BE2C (cell line): ENCODE measurements at regions not wholly inside any gene's neighbourhood (a gene's known extent, or its start where the extent isn't known, plus 50 kb on each side); places are given as distances from the start of the nearest gene placed in this dataset.

Experiments used
- DNase-seq: peaks from one replicate; pipeline ENCODE4 v3.0.0-alpha.2; 2020
- H3K27me3 ChIP-seq: fragments of 250-450 bp; sonication (Bioruptor Pico); 2 replicates; pipeline ENCODE4 v1.5.1; 2020; ENCODE audit warnings: mild to moderate bottlenecking
- H3K36me3 ChIP-seq: fragments of 250-450 bp; sonication (Bioruptor Pico); 2 replicates; pipeline ENCODE4 v1.5.1; 2020; ENCODE audit warnings: mild to moderate bottlenecking
- H3K4me1 ChIP-seq: fragments of 250-450 bp; sonication (Bioruptor Pico); 2 replicates; pipeline ENCODE4 v1.5.1; 2020
- H3K4me3 ChIP-seq: 2 replicates; pipeline ENCODE4 v1.5.1; 2011; ENCODE audit warnings: low read depth, low read length
- H3K9me3 ChIP-seq: fragments of 250-450 bp; sonication (Bioruptor Pico); 2 replicates; pipeline ENCODE4 v1.5.1; 2020
- TF ChIP-seq, protein P1 (sequence below): IDR thresholded peaks from 2 replicates; pipeline ENCODE4 v1.5.1; 2012; ENCODE audit warnings: mild to moderate bottlenecking, low read depth, low read length

DNA sequence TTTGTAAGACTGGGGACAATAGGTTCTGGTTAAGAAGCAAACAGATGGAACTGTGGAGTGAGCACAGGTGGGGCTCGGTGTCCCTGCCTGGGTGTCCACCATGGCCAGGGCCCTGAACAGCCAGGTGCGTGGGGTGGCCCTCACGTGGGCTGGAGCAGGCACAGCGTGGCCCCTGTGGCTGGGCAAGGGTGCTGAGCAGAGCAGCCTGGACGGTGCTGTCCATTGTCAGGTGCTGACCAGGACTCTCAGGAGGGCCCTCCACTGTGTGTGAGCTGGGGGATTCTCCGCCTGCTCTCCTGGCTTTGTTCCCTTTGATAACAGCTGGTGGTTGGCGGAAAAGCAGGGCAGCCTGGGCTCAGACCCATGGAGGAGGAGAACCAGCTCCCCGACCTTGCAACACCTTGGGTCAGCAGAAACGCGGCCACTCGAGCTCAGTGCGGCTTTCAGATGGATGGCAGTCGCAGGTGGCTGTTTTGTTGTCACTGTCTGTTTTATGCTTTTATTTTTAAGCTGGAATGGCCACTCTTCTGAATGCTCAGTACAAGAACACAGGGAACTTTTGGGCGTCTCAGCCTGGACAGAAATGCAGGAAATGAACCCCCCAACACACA is 273.9 kb upstream of the ADARB2 start:
- H3K9me3 ChIP-seq = no peaks in the 10 kb centered on the region

GRCh38 chr10:2005546-2005945 is 268.2 kb upstream of the ADARB2 start:
- no peak for DNase-seq
- H3K4me1 ChIP-seq = no peaks in the 10 kb centered on the region
- H3K27me3 ChIP-seq = no peaks in the 10 kb centered on the region
- TF ChIP-seq, protein P1, sequence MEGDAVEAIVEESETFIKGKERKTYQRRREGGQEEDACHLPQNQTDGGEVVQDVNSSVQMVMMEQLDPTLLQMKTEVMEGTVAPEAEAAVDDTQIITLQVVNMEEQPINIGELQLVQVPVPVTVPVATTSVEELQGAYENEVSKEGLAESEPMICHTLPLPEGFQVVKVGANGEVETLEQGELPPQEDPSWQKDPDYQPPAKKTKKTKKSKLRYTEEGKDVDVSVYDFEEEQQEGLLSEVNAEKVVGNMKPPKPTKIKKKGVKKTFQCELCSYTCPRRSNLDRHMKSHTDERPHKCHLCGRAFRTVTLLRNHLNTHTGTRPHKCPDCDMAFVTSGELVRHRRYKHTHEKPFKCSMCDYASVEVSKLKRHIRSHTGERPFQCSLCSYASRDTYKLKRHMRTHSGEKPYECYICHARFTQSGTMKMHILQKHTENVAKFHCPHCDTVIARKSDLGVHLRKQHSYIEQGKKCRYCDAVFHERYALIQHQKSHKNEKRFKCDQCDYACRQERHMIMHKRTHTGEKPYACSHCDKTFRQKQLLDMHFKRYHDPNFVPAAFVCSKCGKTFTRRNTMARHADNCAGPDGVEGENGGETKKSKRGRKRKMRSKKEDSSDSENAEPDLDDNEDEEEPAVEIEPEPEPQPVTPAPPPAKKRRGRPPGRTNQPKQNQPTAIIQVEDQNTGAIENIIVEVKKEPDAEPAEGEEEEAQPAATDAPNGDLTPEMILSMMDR = no peak
- no peaks in the 10 kb centered on the region for H3K9me3 ChIP-seq
- H3K36me3 ChIP-seq = no peaks in the 10 kb centered on the region
- no peak overlapping the region for H3K4me3 ChIP-seq

More for the DNA sequence above, 273.9 kb upstream of the ADARB2 start:
- H3K4me1 ChIP-seq = no peaks in the 10 kb centered on the region
- DNase-seq = no peak
- no peaks in the 10 kb centered on the region for H3K36me3 ChIP-seq
- no peaks in the 10 kb centered on the region for H3K27me3 ChIP-seq
- no peak overlapping the region for H3K4me3 ChIP-seq
- TF ChIP-seq, protein P1 = no peak

DNA sequence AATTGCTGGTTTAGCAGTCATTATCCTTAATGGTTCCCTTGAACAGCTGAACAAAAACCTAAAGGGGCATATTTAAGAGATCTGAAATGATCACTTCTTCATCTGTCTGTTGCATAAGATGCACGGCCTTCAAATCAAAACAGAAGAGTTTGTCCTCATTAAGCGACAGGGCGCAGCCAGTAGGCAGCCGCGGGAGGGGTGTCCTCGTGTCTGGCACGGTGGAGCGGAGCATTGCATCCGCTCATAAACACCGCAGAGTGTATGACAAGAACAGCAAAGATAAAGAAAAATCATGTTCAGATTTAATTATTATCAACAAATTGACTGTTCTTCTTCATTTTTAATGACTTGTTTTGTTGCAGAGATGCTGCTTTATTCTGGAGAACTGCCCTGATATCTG is 255.6 kb upstream of the ADARB2 start:
- no peak overlapping the region for H3K4me3 ChIP-seq
- no peaks in the 10 kb centered on the region for H3K4me1 ChIP-seq
- no peaks in the 10 kb centered on the region for H3K9me3 ChIP-seq
- no peaks in the 10 kb centered on the region for H3K36me3 ChIP-seq
- DNase-seq = no peak
- TF ChIP-seq, protein P1 = no peak
- no peaks in the 10 kb centered on the region for H3K27me3 ChIP-seq

GRCh38 chr10:1989090-1989489 is 251.8 kb upstream of the ADARB2 start:
- Histone ChIP-seq H3K9me3 (no peaks in the 10 kb centered on the region), H3K4me1 (no peaks in the 10 kb centered on the region), H3K27me3 (no peaks in the 10 kb centered on the region), H3K4me3 (no peak overlapping the region), H3K36me3 (no peaks in the 10 kb centered on the region)
- DNase-seq = no peak
- TF ChIP-seq, protein P1 = no peak

- H3K36me3 ChIP-seq = no peaks in the 10 kb centered on the region
- no peaks in the 10 kb centered on the region for H3K9me3 ChIP-seq
- no peak overlapping the region for H3K4me3 ChIP-seq
- DNase-seq = no peak
- TF ChIP-seq, protein P1 = no peak
- H3K4me1 ChIP-seq = no peaks in the 10 kb centered on the region
- H3K27me3 ChIP-seq = no peaks in the 10 kb centered on the region
Observed at GRCh38 chr10:1981976-1982375, 244.7 kb upstream of the ADARB2 start.

GRCh38 chr10:1980459-1980858 is 243.1 kb upstream of the ADARB2 start:
- DNase-seq = no peak
- Histone ChIP-seq H3K27me3 (no peaks in the 10 kb centered on the region), H3K4me3 (no peak overlapping the region), H3K4me1 (no peaks in the 10 kb centered on the region), H3K9me3 (no peaks in the 10 kb centered on the region), H3K36me3 (no peaks in the 10 kb centered on the region)
- TF ChIP-seq, protein P1 = no peak
